H9 (cell line): ENCODE measurements at regions not wholly inside any gene's neighbourhood (a gene's known extent, or its start where the extent isn't known, plus 50 kb on each side); places are given as distances from the start of the nearest gene placed in this dataset.

ENCODE experiments used
- DNase-seq: peaks from one replicate; pipeline ENCODE4 v3.0.0-alpha.2; 2017
- H2AFZ ChIP-seq: one replicate; pipeline ENCODE4 v1.6.1; 2013; ENCODE audit warnings: mild to moderate bottlenecking, low read length, control low read depth, moderate library complexity
- H2AK5ac ChIP-seq: 2 replicates; pipeline ENCODE4 v1.6.1; 2013; ENCODE audit warnings: low read length, control low read depth, mixed read lengths; ENCODE audit not compliant: insufficient read length
- H2BK120ac ChIP-seq: one replicate; pipeline ENCODE4 v1.6.1; 2013; ENCODE audit warnings: low read depth, mild to moderate bottlenecking, low read length, control low read depth, inconsistent platforms; ENCODE audit not compliant: poor library complexity, severe bottlenecking
- H2BK12ac ChIP-seq: 2 replicates; pipeline ENCODE4 v1.6.1; 2013; ENCODE audit warnings: low read length, control low read depth, mixed read lengths, low read depth; ENCODE audit not compliant: insufficient read length
- H2BK15ac ChIP-seq: 2 replicates; pipeline ENCODE4 v1.6.1; 2013; ENCODE audit warnings: low read depth, low read length, control low read depth
- H2BK20ac ChIP-seq: one replicate; pipeline ENCODE4 v1.6.1; 2013; ENCODE audit warnings: low read depth, mild to moderate bottlenecking, low read length, control low read depth, inconsistent platforms; ENCODE audit not compliant: poor library complexity, severe bottlenecking
- H2BK5ac ChIP-seq: 2 replicates; pipeline ENCODE4 v1.6.1; 2013; ENCODE audit warnings: low read length, control low read depth, mixed read lengths; ENCODE audit not compliant: insufficient read length
- H3K14ac ChIP-seq: 2 replicates; pipeline ENCODE4 v1.6.1; 2013; ENCODE audit warnings: low read length, control low read depth; ENCODE audit not compliant: insufficient read depth
- H3K18ac ChIP-seq: 2 replicates; pipeline ENCODE4 v1.6.1; 2013; ENCODE audit warnings: low read depth, mild to moderate bottlenecking, mixed read lengths, low read length, control low read depth; ENCODE audit not compliant: insufficient read length
- H3K23ac ChIP-seq: 2 replicates; pipeline ENCODE4 v1.6.1; 2013; ENCODE audit warnings: low read length, control low read depth, mixed read lengths, low read depth; ENCODE audit not compliant: insufficient read length
- H3K23me2 ChIP-seq: 2 replicates; pipeline ENCODE4 v1.6.1; 2013; ENCODE audit warnings: low read depth, mild to moderate bottlenecking, mixed read lengths, low read length, control low read depth; ENCODE audit not compliant: insufficient read length, poor library complexity, severe bottlenecking
- H3K27ac ChIP-seq: 2 replicates; pipeline ENCODE4 v1.5.1; 2013; ENCODE audit warnings: low read length, control low read depth, mixed read lengths, low read depth; ENCODE audit not compliant: insufficient read length
- H3K27me3 ChIP-seq: 2 replicates; pipeline ENCODE4 v1.6.1; 2013; ENCODE audit warnings: low read length, control low read depth, inconsistent platforms; ENCODE audit not compliant: insufficient read depth
- H3K4ac ChIP-seq: 2 replicates; pipeline ENCODE4 v1.6.1; 2013; ENCODE audit warnings: low read depth, mild to moderate bottlenecking, control low read depth, inconsistent platforms, low read length, moderate library complexity
- H3K4me1 ChIP-seq: 2 replicates; pipeline ENCODE4 v1.6.1; 2013; ENCODE audit warnings: low read length, control low read depth, inconsistent platforms; ENCODE audit not compliant: insufficient read depth
- H3K4me2 ChIP-seq: 2 replicates; pipeline ENCODE4 v1.6.1; 2013; ENCODE audit warnings: low read length, control low read depth, mixed read lengths; ENCODE audit not compliant: insufficient read length, insufficient read depth
- H3K56ac ChIP-seq: 2 replicates; pipeline ENCODE4 v1.6.1; 2013; ENCODE audit warnings: low read depth, mild to moderate bottlenecking, mixed read lengths, low read length, control low read depth; ENCODE audit not compliant: insufficient read length
- H3K79me1 ChIP-seq: 2 replicates; pipeline ENCODE4 v1.6.1; 2013; ENCODE audit warnings: low read depth, mild to moderate bottlenecking, moderate library complexity, low read length, control low read depth, inconsistent platforms; ENCODE audit not compliant: insufficient read depth, poor library complexity, severe bottlenecking
- H3K79me2 ChIP-seq: 2 replicates; pipeline ENCODE4 v1.6.1; 2013; ENCODE audit warnings: low read length, control low read depth, inconsistent platforms; ENCODE audit not compliant: insufficient read depth
- H3K9ac ChIP-seq: 2 replicates; pipeline ENCODE4 v1.6.1; 2013; ENCODE audit warnings: low read length, control low read depth, mixed read lengths; ENCODE audit not compliant: insufficient read length; ENCODE audit errors: extremely low read depth
- H3K9me3 ChIP-seq: one replicate; pipeline ENCODE4 v1.6.1; 2013; ENCODE audit warnings: low read depth, low read length, inconsistent platforms; ENCODE audit not compliant: control insufficient read depth
- H3T11ph ChIP-seq: one replicate; pipeline ENCODE4 v1.6.1; 2013; ENCODE audit warnings: mild to moderate bottlenecking, low read length, control low read depth, inconsistent platforms
- H4K20me1 ChIP-seq: one replicate; pipeline ENCODE4 v1.6.1; 2013; ENCODE audit not compliant: control insufficient read depth, insufficient read length, insufficient read depth
- H4K5ac ChIP-seq: 2 replicates; pipeline ENCODE4 v1.6.1; 2013; ENCODE audit warnings: low read depth, mild to moderate bottlenecking, mixed read lengths, low read length, control low read depth; ENCODE audit not compliant: insufficient read length
- H4K8ac ChIP-seq: replicated peaks from 2 replicates; pipeline ENCODE4 v1.6.1; 2013; ENCODE audit warnings: low read length, control low read depth, mixed read lengths, low read depth; ENCODE audit not compliant: insufficient read length
- H4K91ac ChIP-seq: 2 replicates; pipeline ENCODE4 v1.6.1; 2013; ENCODE audit warnings: low read depth, mild to moderate bottlenecking, moderate library complexity, mixed read lengths, low read length, control low read depth; ENCODE audit not compliant: insufficient read length
- H3K27ac Mint-ChIP-seq, 3 experiments: 2 replicates in 2 of 3; 3 replicates in 1 of 3; pipeline ENCODE4 v1.8.0; 2020 to 2021; ENCODE audit warnings: mixed read lengths in 3 of 3, mild to moderate bottlenecking in 1 of 3, moderate library complexity in 1 of 3
- H3K27me3 Mint-ChIP-seq: 2 replicates; pipeline ENCODE4 v1.8.0; 2021; ENCODE audit warnings: low read depth, mild to moderate bottlenecking, moderate library complexity, mixed read lengths
- H3K36me3 Mint-ChIP-seq, 3 experiments: 2 replicates in 2 of 3; 3 replicates in 1 of 3; pipeline ENCODE4 v1.8.0; 2020 to 2021; ENCODE audit warnings: low read depth in 3 of 3, mixed read lengths in 3 of 3; ENCODE audit not compliant: insufficient read depth in 1 of 3
- H3K4me1 Mint-ChIP-seq, 2 experiments: 2 replicates each; pipeline ENCODE4 v1.8.0; 2020; ENCODE audit warnings: mixed read lengths in 2 of 2
- H3K4me3 Mint-ChIP-seq, 2 experiments: 2 replicates in 1 of 2; 3 replicates in 1 of 2; pipeline ENCODE4 v1.8.0; 2020 to 2021; ENCODE audit warnings: mild to moderate bottlenecking in 2 of 2, mixed read lengths in 2 of 2, moderate library complexity in 1 of 2
- H3K9me3 Mint-ChIP-seq, 2 experiments: 2 replicates in 1 of 2; 3 replicates in 1 of 2; pipeline ENCODE4 v1.8.0; 2020; ENCODE audit warnings: mild to moderate bottlenecking in 2 of 2, mixed read lengths in 2 of 2, moderate library complexity in 1 of 2
- WGBS: extraction: QIAGEN DNeasy Blood & Tissue Kit; methylation state at CpG from one replicate; pipeline ENCODE4 v1.1.7; 2013; ENCODE audit warnings: missing lambda C conversion rate, low lambda C conversion rate, mixed read lengths; ENCODE audit not compliant: insufficient read length; ENCODE audit errors: extremely low coverage; 5-methylcytosine and 5-hydroxymethylcytosine counted together
- TF ChIP-seq, protein P1 (sequence below): fragments of 200-600 bp; sonication (generic); conservative IDR thresholded peaks from 3 replicates; pipeline ENCODE4 v1.8.0; 2021; ENCODE audit warnings: antibody characterized with exemption, mild to moderate bottlenecking

DNA sequence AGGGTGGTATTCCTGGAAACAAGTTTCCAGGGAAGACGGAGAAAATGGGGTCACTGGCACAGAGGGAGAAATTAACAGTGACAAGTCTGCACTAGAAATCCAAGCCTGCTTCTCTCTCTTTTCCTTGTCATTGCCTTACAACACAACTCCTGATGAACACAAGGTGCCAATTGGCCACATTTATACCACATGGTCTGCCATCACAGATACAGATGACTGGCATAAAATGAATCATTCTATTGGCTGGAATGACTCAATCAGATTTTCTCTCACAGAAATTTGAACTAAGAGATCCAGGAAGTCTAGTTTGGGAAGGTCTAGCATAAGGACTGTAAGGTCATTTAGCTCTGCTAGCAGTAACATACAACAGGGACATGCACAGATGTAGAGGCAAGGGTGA is 190.3 kb downstream of the LINC00237 start:
- Histone ChIP-seq H4K20me1 (no peaks in the 10 kb centered on the region), H2BK5ac (no peak overlapping the region), H2BK120ac (no peak overlapping the region), H2AK5ac (no peak overlapping the region), H3K4ac (no peak overlapping the region), H3K14ac (no peak overlapping the region), H3K27ac (no peak overlapping the region), H2BK15ac (no peak overlapping the region), H2BK20ac (no peak overlapping the region), H4K91ac (no peak overlapping the region), H4K5ac (no peak overlapping the region), H4K8ac (no peak overlapping the region), H3K4me2 (no peak overlapping the region), H3T11ph (no peak overlapping the region), H3K9me3 (peaks cover 4% of the 10 kb centered on the region), H3K9ac (no peak overlapping the region), H3K79me1 (no peaks in the 10 kb centered on the region), H3K27me3 (no peaks in the 10 kb centered on the region), H3K56ac (no peak overlapping the region), H2AFZ (no peak overlapping the region), H3K23me2 (no peaks in the 10 kb centered on the region), H3K79me2 (no peaks in the 10 kb centered on the region), H3K4me1 (no peaks in the 10 kb centered on the region), H3K18ac (no peak overlapping the region), H2BK12ac (no peak overlapping the region), H3K23ac (no peak overlapping the region)
- H3K36me3 Mint-ChIP-seq = peaks cover 0 to 9% (median 3%) of the 10 kb centered on the region in 3 experiments; a peak in 1 of 7 replicates
- H3K4me1 Mint-ChIP-seq = 0 out of 4 replicates have a peak, but pooled peaks cover 0 to 2% of the 10 kb centered on the region in 2 experiments
- H3K27ac Mint-ChIP-seq = no peak overlapping the region
- peaks cover 3% of the 10 kb centered on the region; the same call in 1 of the 2 replicates for H3K27me3 Mint-ChIP-seq
- H3K9me3 Mint-ChIP-seq = peaks cover 17 to 21% of the 10 kb centered on the region in 2 experiments
- WGBS = no CpG with 5 or more reads among the region's 1 CpG
- DNase-seq = no peak
- H3K4me3 Mint-ChIP-seq = no peak overlapping the region
- TF ChIP-seq, protein P1, sequence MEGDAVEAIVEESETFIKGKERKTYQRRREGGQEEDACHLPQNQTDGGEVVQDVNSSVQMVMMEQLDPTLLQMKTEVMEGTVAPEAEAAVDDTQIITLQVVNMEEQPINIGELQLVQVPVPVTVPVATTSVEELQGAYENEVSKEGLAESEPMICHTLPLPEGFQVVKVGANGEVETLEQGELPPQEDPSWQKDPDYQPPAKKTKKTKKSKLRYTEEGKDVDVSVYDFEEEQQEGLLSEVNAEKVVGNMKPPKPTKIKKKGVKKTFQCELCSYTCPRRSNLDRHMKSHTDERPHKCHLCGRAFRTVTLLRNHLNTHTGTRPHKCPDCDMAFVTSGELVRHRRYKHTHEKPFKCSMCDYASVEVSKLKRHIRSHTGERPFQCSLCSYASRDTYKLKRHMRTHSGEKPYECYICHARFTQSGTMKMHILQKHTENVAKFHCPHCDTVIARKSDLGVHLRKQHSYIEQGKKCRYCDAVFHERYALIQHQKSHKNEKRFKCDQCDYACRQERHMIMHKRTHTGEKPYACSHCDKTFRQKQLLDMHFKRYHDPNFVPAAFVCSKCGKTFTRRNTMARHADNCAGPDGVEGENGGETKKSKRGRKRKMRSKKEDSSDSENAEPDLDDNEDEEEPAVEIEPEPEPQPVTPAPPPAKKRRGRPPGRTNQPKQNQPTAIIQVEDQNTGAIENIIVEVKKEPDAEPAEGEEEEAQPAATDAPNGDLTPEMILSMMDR = no peak
